ENCODE measurements at regions not wholly inside any gene's neighbourhood (a gene's known extent, or its start where the extent isn't known, plus 50 kb on each side); places are given as distances from the start of the nearest gene placed in this dataset.

DNA sequence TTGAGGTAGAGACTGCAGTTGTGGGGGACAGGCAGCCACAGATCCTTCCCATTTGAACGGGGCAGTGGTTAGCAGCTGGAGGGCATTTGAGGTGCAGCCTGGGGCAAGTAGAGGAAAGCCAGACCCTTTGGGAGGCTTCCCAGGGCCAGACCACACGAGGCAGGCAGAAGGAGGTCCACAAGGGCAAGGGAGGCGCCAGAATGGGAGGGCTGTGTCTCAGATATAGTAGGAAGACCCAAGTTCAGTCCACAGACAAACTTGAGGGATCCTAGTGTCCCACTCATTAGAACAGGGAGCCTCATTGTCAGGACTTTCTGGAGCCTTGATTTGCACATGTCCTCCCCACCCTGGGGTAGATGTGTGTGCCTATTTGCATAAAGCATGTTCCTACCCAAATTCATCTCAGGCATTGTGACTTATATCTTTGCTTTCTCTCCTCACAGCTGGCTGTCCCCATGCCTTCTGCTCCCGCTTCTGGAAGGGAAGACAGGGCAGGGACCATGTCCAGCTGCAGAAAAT lies 166.0 kb downstream of the VEGFA start:
- no peak for DNase-seq (ENCODE audit: low read depth in 1 of 2, low spot score in 1 of 2)
- TF ChIP-seq GABPA (IDR thresholded peaks at IDR 0.05; ENCODE audit: low read depth) (no peak), POLR2AphosphoS5 (IDR thresholded peaks at IDR 0.05; ENCODE audit: low read depth) (no peak), REST (IDR thresholded peaks at IDR 0.05; ENCODE audit: insufficient replicate concordance, low read depth) (no peak), SPI1 (IDR thresholded peaks at IDR 0.05; ENCODE audit: borderline replicate concordance, low read depth) (no peak)
- TF ChIP-seq, protein P1, sequence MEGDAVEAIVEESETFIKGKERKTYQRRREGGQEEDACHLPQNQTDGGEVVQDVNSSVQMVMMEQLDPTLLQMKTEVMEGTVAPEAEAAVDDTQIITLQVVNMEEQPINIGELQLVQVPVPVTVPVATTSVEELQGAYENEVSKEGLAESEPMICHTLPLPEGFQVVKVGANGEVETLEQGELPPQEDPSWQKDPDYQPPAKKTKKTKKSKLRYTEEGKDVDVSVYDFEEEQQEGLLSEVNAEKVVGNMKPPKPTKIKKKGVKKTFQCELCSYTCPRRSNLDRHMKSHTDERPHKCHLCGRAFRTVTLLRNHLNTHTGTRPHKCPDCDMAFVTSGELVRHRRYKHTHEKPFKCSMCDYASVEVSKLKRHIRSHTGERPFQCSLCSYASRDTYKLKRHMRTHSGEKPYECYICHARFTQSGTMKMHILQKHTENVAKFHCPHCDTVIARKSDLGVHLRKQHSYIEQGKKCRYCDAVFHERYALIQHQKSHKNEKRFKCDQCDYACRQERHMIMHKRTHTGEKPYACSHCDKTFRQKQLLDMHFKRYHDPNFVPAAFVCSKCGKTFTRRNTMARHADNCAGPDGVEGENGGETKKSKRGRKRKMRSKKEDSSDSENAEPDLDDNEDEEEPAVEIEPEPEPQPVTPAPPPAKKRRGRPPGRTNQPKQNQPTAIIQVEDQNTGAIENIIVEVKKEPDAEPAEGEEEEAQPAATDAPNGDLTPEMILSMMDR (IDR thresholded peaks at IDR 0.05; ENCODE audit: insufficient read depth, low read length), result no peak
- no peak overlapping the region for H3K27ac ChIP-seq (replicated peaks)
- no peaks in the 10 kb centered on the region for H3K27me3 ChIP-seq (ENCODE audit: insufficient read depth, poor library complexity, severe bottlenecking)
- H3K4me3 ChIP-seq (replicated peaks; ENCODE audit: insufficient read depth, low read length), result no peak overlapping the region

DNA sequence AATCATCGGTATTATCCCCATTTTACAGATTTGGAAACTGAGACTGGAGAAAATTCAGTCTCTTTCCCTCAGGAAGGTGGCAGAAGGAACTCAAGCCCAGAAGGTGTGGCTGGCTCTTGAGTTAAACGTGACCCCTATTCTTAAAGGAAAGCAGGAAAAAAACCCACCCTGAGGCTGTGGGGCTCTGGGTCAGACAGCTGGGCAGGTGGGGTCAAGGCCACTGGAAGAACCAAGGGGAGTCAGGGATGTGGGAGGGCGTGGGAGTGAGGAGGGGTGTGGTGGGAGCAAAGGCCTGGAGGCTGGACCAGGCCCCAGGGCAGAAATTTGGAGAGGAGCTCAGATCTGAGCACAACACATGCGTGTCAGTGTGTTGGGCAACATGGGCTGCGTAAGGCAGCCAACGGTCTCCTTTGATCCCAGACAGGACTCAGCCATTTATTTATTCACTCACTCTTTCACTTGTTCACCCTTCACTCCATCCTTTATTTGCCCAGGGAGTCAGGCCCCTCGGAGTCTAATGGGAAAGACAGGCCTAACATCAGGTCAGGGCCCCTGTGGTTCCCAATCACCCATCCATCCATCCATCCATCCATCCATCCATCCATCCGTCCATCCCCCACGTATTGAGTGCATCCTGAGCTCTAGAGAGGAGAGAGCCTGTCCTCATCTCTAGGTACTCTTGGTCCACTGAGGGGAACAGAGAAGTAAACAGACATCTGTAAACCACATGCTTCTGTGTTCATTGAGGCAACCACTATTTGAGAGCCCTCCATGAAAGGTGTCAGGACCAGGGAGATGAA lies 165.0 kb downstream of the VEGFA start:
- Histone ChIP-seq H3K27me3 (ENCODE audit: insufficient read depth, poor library complexity, severe bottlenecking) (no peaks in the 10 kb centered on the region), H3K27ac (replicated peaks) (no peak overlapping the region), H3K4me3 (replicated peaks; ENCODE audit: insufficient read depth, low read length) (no peak overlapping the region)
- DNase-seq (ENCODE audit: low read depth in 1 of 2, low spot score in 1 of 2), result no peak
- TF ChIP-seq REST (IDR thresholded peaks at IDR 0.05; ENCODE audit: insufficient replicate concordance, low read depth) (no peak), SPI1 (IDR thresholded peaks at IDR 0.05; ENCODE audit: borderline replicate concordance, low read depth) (no peak), POLR2AphosphoS5 (IDR thresholded peaks at IDR 0.05; ENCODE audit: low read depth) (no peak), GABPA (IDR thresholded peaks at IDR 0.05; ENCODE audit: low read depth) (no peak)
- TF ChIP-seq, protein P1 (IDR thresholded peaks at IDR 0.05; ENCODE audit: insufficient read depth, low read length), result no peak

DNA sequence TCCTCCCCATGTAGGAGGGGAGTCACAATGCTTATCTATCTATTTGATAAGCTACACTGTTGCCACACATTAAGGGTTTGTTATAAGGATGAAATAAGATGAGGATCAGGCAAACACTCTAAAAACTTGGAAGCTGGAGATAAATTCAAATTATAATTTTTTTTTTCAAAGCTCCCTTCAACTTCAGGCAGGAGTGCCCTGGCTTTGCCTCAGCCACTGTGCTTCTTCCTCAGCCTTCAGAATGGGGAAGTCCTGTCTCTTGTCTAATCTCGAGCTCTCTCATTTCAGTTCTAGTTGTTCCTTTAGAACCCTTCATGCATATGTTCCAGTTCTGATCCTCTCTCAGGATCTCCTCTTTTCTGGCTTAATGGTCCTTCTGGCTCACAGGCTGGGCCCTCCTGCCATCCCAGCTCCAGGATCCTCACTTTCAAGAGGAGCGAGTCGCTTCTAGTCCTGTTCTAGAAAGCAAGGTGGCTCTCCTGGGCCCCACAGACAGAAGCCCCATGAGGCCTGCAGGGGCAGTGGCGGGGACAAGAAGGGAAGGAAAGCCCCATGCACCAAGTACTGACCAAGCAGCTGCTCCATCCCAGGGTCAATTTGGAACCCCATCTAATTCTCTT lies 164.3 kb downstream of the VEGFA start:
- DNase-seq (ENCODE audit: low read depth in 1 of 2, low spot score in 1 of 2), result peak in 1 of 2 experiments; percentile 31
- TF ChIP-seq SPI1 (IDR thresholded peaks at IDR 0.05; ENCODE audit: borderline replicate concordance, low read depth) (peak; percentile 79), GABPA (IDR thresholded peaks at IDR 0.05; ENCODE audit: low read depth) (no peak), POLR2AphosphoS5 (IDR thresholded peaks at IDR 0.05; ENCODE audit: low read depth) (no peak), REST (IDR thresholded peaks at IDR 0.05; ENCODE audit: insufficient replicate concordance, low read depth) (no peak)
- TF ChIP-seq, protein P1 (IDR thresholded peaks at IDR 0.05; ENCODE audit: insufficient read depth, low read length), result no peak
- H3K4me3 ChIP-seq (replicated peaks; ENCODE audit: insufficient read depth, low read length), result no peak overlapping the region
- H3K27me3 ChIP-seq (ENCODE audit: insufficient read depth, poor library complexity, severe bottlenecking), result no peaks in the 10 kb centered on the region
- no peak overlapping the region for H3K27ac ChIP-seq (replicated peaks)
